ENCODE measurements at regions not wholly inside any gene's neighbourhood (a gene's known extent, or its start where the extent isn't known, plus 50 kb on each side); places are given as distances from the start of the nearest gene placed in this dataset.

- Histone ChIP-seq H3K27me3 (ENCODE audit: control insufficient read depth, insufficient read depth, low read length) (no peaks in the 10 kb centered on the region), H3K36me3 (ENCODE audit: control insufficient read depth, insufficient read depth, low read length) (no peaks in the 10 kb centered on the region), H3K4me3 (ENCODE audit: low read depth, low read length) (no peak overlapping the region)
- DNase-seq (ENCODE audit: low read depth) = no peak
- no peak for TF ChIP-seq CTCF (IDR thresholded peaks at IDR 0.05; ENCODE audit: insufficient read depth, low read length, poor library complexity, severe bottlenecking)
These were observed 143.7 kb downstream of the DNAJB6 start for GRCh38 chr7:157480371-157481050.

- TF ChIP-seq CTCF (IDR thresholded peaks at IDR 0.05; ENCODE audit: insufficient read depth, low read length, poor library complexity, severe bottlenecking) = no peak
- H3K4me3 ChIP-seq (ENCODE audit: low read depth, low read length) = no peak overlapping the region
- H3K27me3 ChIP-seq (ENCODE audit: control insufficient read depth, insufficient read depth, low read length) = no peaks in the 10 kb centered on the region
- no peak for DNase-seq (ENCODE audit: low read depth)
- H3K36me3 ChIP-seq (ENCODE audit: control insufficient read depth, insufficient read depth, low read length) = no peaks in the 10 kb centered on the region
These were observed 144.6 kb downstream of the DNAJB6 start for GRCh38 chr7:157481389-157481788.

- DNase-seq (ENCODE audit: low read depth) = no peak
- no peak for TF ChIP-seq CTCF (IDR thresholded peaks at IDR 0.05; ENCODE audit: insufficient read depth, low read length, poor library complexity, severe bottlenecking)
- H3K36me3 ChIP-seq (ENCODE audit: control insufficient read depth, insufficient read depth, low read length) = no peaks in the 10 kb centered on the region
- H3K4me3 ChIP-seq (ENCODE audit: low read depth, low read length) = no peak overlapping the region
- no peaks in the 10 kb centered on the region for H3K27me3 ChIP-seq (ENCODE audit: control insufficient read depth, insufficient read depth, low read length)
These were observed 145.2 kb downstream of the DNAJB6 start for GRCh38 chr7:157482025-157482424.

- no peak overlapping the region for H3K4me3 ChIP-seq (ENCODE audit: low read depth, low read length)
- H3K36me3 ChIP-seq (ENCODE audit: control insufficient read depth, insufficient read depth, low read length) = no peaks in the 10 kb centered on the region
- no peak for DNase-seq (ENCODE audit: low read depth)
- TF ChIP-seq CTCF (IDR thresholded peaks at IDR 0.05; ENCODE audit: insufficient read depth, low read length, poor library complexity, severe bottlenecking) = no peak
- no peaks in the 10 kb centered on the region for H3K27me3 ChIP-seq (ENCODE audit: control insufficient read depth, insufficient read depth, low read length)
These were observed 145.8 kb downstream of the DNAJB6 start for GRCh38 chr7:157482517-157483087.

GRCh38 chr7:157483515-157483914, 146.7 kb downstream of the DNAJB6 start:
- no peaks in the 10 kb centered on the region for H3K36me3 ChIP-seq (ENCODE audit: control insufficient read depth, insufficient read depth, low read length)
- no peak for TF ChIP-seq CTCF (IDR thresholded peaks at IDR 0.05; ENCODE audit: insufficient read depth, low read length, poor library complexity, severe bottlenecking)
- no peak overlapping the region for H3K4me3 ChIP-seq (ENCODE audit: low read depth, low read length)
- H3K27me3 ChIP-seq (ENCODE audit: control insufficient read depth, insufficient read depth, low read length) = no peaks in the 10 kb centered on the region
- no peak for DNase-seq (ENCODE audit: low read depth)

- no peaks in the 10 kb centered on the region for H3K27me3 ChIP-seq (ENCODE audit: control insufficient read depth, insufficient read depth, low read length)
- no peak for TF ChIP-seq CTCF (IDR thresholded peaks at IDR 0.05; ENCODE audit: insufficient read depth, low read length, poor library complexity, severe bottlenecking)
- DNase-seq (ENCODE audit: low read depth) = no peak
- no peaks in the 10 kb centered on the region for H3K36me3 ChIP-seq (ENCODE audit: control insufficient read depth, insufficient read depth, low read length)
- no peak overlapping the region for H3K4me3 ChIP-seq (ENCODE audit: low read depth, low read length)
These were observed 147.2 kb downstream of the DNAJB6 start for GRCh38 chr7:157483971-157484410.
